WTC11 (cell line): ENCODE measurements at regions not wholly inside any gene's neighbourhood (a gene's known extent, or its start where the extent isn't known, plus 50 kb on each side); places are given as distances from the start of the nearest gene placed in this dataset.

ENCODE experiments used
- ESRRA ChIP-seq: sonication (generic); formaldehyde crosslinking; IDR thresholded peaks from 2 replicates; pipeline ENCODE4 v1.8.1; 2022; ENCODE audit warnings: mild to moderate bottlenecking, missing genetic modification reagents, borderline replicate concordance
- FOXJ3 ChIP-seq: sonication (generic); formaldehyde crosslinking; IDR thresholded peaks from 2 replicates; pipeline ENCODE4 v1.9.0; 2021; ENCODE audit warnings: missing genetic modification reagents, mild to moderate bottlenecking, borderline replicate concordance
- FOXK1 ChIP-seq: sonication (generic); formaldehyde crosslinking; IDR thresholded peaks from 2 replicates; pipeline ENCODE4 v1.8.0; 2022; ENCODE audit warnings: mild to moderate bottlenecking, moderate library complexity, missing genetic modification reagents
- GTF2I ChIP-seq: fragments of 250-450 bp; sonication (Bioruptor Pico); conservative IDR thresholded peaks from 2 replicates; pipeline ENCODE4 v1.4.0; 2021; ENCODE audit warnings: mild to moderate bottlenecking
- JUN ChIP-seq: sonication (generic); formaldehyde crosslinking; IDR thresholded peaks from 2 replicates; pipeline ENCODE4 v1.8.0; 2023; ENCODE audit warnings: mild to moderate bottlenecking, missing genetic modification reagents
- NFYB ChIP-seq: sonication (generic); formaldehyde crosslinking; conservative IDR thresholded peaks from 2 replicates; pipeline ENCODE4 v1.8.0; 2022; ENCODE audit warnings: low read depth, missing genetic modification reagents
- SOX15 ChIP-seq: fragments of 250-450 bp; sonication (Bioruptor Pico); IDR thresholded peaks from 2 replicates; pipeline ENCODE4 v1.9.0; 2021; ENCODE audit warnings: mild to moderate bottlenecking
- SP1 ChIP-seq: sonication (generic); formaldehyde crosslinking; conservative IDR thresholded peaks from 2 replicates; pipeline ENCODE4 v1.8.1; 2022; ENCODE audit warnings: missing genetic modification reagents
- ZNF317 ChIP-seq: sonication (generic); formaldehyde crosslinking; IDR thresholded peaks from 2 replicates; pipeline ENCODE4 v1.8.1; 2023; ENCODE audit warnings: low read depth, mild to moderate bottlenecking, moderate library complexity, missing genetic modification reagents, borderline replicate concordance
- TF ChIP-seq, protein P1 (sequence below): fragments of 200-600 bp; IDR thresholded peaks from 2 replicates; pipeline ENCODE4 v1.8.0; 2022; ENCODE audit warnings: antibody characterized with exemption
- TF ChIP-seq, protein P2 (sequence below): sonication (generic); formaldehyde crosslinking; conservative IDR thresholded peaks from 2 replicates; pipeline ENCODE4 v1.8.1; 2022; ENCODE audit warnings: mild to moderate bottlenecking, missing genetic modification reagents
- TF ChIP-seq, protein P3 (sequence below): sonication (generic); formaldehyde crosslinking; IDR thresholded peaks from 2 replicates; pipeline ENCODE4 v1.8.0; 2022; ENCODE audit warnings: mild to moderate bottlenecking, missing genetic modification reagents
- TF ChIP-seq, protein P4 (sequence below): sonication (generic); formaldehyde crosslinking; IDR thresholded peaks from 2 replicates; pipeline ENCODE4 v1.8.1; 2023; ENCODE audit warnings: mild to moderate bottlenecking, missing genetic modification reagents, moderate library complexity
- TF ChIP-seq, protein P5 (sequence below): sonication (generic); formaldehyde crosslinking; IDR thresholded peaks from 2 replicates; pipeline ENCODE4 v1.8.0; 2022; ENCODE audit warnings: missing genetic modification reagents

DNA sequence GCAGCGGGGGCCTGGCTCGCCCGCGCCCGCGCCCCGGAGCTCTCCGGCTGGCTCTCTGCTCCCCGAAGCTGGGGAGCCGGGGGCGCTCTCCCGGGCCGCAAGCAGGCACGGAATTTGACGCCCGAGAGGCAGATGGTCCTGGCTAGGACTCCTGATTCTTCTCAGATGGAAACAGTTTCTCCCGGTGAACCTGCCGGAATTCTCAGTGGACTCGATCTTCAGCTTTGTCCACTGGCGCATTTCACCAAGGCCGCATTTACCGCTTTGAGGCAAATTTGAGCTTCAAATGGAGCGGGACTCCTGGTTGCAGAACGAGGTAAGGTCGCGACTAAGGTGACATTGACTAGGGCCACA is 305.7 kb upstream of the KCNN2 start:
- TF ChIP-seq, protein P1, sequence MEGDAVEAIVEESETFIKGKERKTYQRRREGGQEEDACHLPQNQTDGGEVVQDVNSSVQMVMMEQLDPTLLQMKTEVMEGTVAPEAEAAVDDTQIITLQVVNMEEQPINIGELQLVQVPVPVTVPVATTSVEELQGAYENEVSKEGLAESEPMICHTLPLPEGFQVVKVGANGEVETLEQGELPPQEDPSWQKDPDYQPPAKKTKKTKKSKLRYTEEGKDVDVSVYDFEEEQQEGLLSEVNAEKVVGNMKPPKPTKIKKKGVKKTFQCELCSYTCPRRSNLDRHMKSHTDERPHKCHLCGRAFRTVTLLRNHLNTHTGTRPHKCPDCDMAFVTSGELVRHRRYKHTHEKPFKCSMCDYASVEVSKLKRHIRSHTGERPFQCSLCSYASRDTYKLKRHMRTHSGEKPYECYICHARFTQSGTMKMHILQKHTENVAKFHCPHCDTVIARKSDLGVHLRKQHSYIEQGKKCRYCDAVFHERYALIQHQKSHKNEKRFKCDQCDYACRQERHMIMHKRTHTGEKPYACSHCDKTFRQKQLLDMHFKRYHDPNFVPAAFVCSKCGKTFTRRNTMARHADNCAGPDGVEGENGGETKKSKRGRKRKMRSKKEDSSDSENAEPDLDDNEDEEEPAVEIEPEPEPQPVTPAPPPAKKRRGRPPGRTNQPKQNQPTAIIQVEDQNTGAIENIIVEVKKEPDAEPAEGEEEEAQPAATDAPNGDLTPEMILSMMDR = no peak
- TF ChIP-seq SOX15 (no peak), GTF2I (CRISPR knock-in tag) (no peak), NFYB (CRISPR knock-in tag) (no peak), ESRRA (CRISPR knock-in tag) (no peak), FOXK1 (CRISPR knock-in tag) (no peak), FOXJ3 (CRISPR knock-in tag) (no peak), JUN (no peak), ZNF317 (no peak), SP1 (CRISPR knock-in tag) (no peak)
- TF ChIP-seq, protein P2, sequence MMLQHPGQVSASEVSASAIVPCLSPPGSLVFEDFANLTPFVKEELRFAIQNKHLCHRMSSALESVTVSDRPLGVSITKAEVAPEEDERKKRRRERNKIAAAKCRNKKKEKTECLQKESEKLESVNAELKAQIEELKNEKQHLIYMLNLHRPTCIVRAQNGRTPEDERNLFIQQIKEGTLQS = no peak
- TF ChIP-seq, protein P3, sequence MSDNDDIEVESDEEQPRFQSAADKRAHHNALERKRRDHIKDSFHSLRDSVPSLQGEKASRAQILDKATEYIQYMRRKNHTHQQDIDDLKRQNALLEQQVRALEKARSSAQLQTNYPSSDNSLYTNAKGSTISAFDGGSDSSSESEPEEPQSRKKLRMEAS (CRISPR knock-in tag) = peak; percentile 78
- TF ChIP-seq, protein P4, sequence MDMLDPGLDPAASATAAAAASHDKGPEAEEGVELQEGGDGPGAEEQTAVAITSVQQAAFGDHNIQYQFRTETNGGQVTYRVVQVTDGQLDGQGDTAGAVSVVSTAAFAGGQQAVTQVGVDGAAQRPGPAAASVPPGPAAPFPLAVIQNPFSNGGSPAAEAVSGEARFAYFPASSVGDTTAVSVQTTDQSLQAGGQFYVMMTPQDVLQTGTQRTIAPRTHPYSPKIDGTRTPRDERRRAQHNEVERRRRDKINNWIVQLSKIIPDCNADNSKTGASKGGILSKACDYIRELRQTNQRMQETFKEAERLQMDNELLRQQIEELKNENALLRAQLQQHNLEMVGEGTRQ (CRISPR knock-in tag) = no peak
- TF ChIP-seq, protein P5, sequence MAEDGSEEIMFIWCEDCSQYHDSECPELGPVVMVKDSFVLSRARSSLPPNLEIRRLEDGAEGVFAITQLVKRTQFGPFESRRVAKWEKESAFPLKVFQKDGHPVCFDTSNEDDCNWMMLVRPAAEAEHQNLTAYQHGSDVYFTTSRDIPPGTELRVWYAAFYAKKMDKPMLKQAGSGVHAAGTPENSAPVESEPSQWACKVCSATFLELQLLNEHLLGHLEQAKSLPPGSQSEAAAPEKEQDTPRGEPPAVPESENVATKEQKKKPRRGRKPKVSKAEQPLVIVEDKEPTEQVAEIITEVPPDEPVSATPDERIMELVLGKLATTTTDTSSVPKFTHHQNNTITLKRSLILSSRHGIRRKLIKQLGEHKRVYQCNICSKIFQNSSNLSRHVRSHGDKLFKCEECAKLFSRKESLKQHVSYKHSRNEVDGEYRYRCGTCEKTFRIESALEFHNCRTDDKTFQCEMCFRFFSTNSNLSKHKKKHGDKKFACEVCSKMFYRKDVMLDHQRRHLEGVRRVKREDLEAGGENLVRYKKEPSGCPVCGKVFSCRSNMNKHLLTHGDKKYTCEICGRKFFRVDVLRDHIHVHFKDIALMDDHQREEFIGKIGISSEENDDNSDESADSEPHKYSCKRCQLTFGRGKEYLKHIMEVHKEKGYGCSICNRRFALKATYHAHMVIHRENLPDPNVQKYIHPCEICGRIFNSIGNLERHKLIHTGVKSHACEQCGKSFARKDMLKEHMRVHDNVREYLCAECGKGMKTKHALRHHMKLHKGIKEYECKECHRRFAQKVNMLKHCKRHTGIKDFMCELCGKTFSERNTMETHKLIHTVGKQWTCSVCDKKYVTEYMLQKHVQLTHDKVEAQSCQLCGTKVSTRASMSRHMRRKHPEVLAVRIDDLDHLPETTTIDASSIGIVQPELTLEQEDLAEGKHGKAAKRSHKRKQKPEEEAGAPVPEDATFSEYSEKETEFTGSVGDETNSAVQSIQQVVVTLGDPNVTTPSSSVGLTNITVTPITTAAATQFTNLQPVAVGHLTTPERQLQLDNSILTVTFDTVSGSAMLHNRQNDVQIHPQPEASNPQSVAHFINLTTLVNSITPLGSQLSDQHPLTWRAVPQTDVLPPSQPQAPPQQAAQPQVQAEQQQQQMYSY = no peak
